GM21526 (cell line): ENCODE measurements at regions not wholly inside any gene's neighbourhood (a gene's known extent, or its start where the extent isn't known, plus 50 kb on each side); places are given as distances from the start of the nearest gene placed in this dataset.
"Not testable (repeated sequence)": the region's sequence is repeated elsewhere in the genome, so short reads cannot be mapped to it uniquely, and the experiment has no call there.

Experiments
- ATAC-seq: cut with Tn5 transposase; IDR thresholded peaks from one replicate; pipeline ENCODE4 v1.9.1; 2021; ENCODE audit warnings: moderate library complexity; ENCODE audit not compliant: unreplicated experiment, low FRiP score

- ATAC-seq = no peak
Observed at GRCh38 chr2:359047-359446, 71.2 kb upstream of the ALKAL2 start.

GRCh38 chr2:357811-358210, 69.9 kb upstream of the ALKAL2 start:
- no peak for ATAC-seq

DNA sequence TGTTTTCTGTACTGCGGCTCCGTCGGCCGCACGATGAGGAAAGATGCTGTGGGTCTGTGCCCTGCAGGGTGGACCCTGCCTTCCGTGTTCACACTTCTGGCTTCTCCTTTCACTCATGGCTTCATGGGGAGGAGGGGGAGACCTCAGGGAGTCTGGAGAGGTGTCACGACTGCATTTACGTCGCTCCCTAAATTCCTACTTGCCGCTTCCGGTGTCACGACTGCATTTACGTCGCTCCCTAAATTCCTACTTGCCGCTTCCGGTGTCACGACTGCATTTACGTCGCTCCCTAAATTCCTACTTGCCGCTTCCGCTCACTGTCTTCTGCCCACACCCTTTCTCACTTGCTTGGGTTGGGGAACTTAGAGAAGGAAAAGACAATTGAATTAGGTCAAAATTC, 68.4 kb upstream of the ALKAL2 start:
- not testable (repeated sequence) for ATAC-seq

DNA sequence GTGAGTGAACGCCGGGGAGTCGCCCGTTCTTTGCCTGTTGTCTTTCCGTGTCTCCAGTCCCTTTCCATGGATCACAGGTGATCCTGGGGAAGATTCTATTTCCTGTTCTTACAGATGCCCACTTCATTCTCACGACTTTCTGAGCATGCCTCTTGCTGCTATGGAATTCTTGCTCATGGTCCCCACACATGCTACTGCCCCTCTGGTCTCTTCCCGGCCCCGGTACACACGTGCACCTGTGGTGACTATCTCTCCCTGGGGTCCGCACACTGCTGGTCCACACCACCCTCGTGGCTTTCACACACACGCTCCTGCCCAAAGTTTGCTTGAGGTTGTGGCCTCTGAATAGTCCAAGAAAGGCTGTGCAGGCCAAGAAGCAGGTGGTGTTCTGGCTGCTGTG, 67.9 kb upstream of the ALKAL2 start:
- no peak for ATAC-seq

DNA sequence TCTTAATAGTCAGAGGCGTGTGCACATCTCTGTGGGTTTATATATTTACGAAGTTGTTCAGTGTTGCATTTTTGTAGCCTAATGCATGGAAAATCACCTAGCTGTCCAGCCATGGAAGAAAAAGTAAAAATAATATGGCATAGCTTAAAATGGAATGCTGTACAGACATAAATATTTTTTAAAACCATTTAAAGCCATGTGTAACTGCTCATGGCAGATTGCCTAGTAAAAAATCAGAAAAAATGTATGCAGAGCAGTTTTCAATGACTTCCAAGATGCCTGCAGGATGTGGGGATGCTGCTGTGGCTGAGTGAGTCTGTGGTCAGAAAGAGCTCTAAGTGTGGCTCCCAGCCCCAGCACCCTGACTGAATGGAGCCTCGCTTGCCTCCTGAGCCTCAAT, 64.8 kb upstream of the ALKAL2 start:
- no peak for ATAC-seq

- ATAC-seq = no peak
Observed at GRCh38 chr2:349390-349789, 61.5 kb upstream of the ALKAL2 start.

DNA sequence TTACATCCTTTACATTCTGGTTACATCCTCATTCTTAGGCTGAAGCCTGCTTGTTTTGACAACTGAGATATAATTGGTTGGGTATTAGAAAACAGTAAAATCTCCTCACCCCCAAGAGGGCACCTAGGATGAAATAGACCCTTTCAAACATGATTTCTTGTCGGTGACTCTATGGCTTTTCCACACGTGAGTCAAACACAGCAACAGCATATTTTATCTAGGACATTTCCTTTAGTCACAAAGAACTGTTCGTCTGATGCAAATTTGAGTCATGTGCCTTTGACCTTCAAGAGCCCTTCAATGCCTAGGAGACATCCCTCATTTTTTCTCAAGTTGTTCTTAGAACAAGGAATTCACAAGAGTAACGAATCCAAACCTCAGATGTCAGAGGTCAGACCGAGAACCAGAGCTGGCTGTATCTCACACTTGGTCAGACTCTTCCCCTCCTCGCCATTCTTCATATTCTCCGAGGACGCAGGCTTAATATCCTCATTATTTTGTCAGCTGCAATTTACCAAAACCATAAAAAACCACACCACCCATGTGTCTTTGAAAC, 60.5 kb upstream of the ALKAL2 start:
- no peak for ATAC-seq

DNA sequence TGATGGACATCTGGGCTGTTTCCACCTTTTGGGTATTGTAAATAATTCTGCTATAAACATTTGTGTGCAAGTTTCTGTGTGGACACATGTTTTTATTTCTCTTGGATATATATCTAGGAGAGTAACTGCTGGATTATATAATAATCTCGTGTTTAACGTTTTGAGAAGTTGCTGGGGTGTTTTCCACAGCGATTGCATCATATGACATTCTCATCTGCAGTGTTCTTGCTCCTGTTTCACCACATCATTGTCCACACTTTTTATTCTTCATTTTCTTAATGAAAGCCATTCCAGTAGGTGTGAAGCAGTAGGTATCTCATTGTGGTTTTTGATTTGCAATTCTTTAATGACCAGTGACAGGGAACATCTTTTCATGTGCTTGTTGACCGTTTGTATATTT, 56.9 kb upstream of the ALKAL2 start:
- no peak for ATAC-seq

- no peak for ATAC-seq
Observed at GRCh38 chr2:343355-343754, 55.5 kb upstream of the ALKAL2 start.

- ATAC-seq = no peak
Observed at GRCh38 chr2:341912-342311, 54.0 kb upstream of the ALKAL2 start.

GRCh38 chr2:341017-341542, 53.2 kb upstream of the ALKAL2 start:
- no peak for ATAC-seq
